Left cardiac atrium (tissue), 4 donors: ENCODE measurements at regions not wholly inside any gene's neighbourhood (a gene's known extent, or its start where the extent isn't known, plus 50 kb on each side); places are given as distances from the start of the nearest gene placed in this dataset.

Experiments used
- ATAC-seq, 2 donors: fragments of 200-7000 bp; cut with Tn5 transposase; one replicate each; pipeline ENCODE4 v1.9.1; 2020; ENCODE audit warnings: mild to moderate bottlenecking in 2 of 2, moderate library complexity in 2 of 2
- DNase-seq: peaks from one replicate; pipeline ENCODE4 v3.0.0-alpha.2; 2020
- intact Hi-C, 2 donors: fragments of 100-400 bp; cut with DNase I; formaldehyde crosslinking; loops; one replicate each; pipeline versions ENCODE4 v1.14.1 to v1.15.1; 2022 to 2023
- donor health status: DM: no; HTN: yes; CAD: no.
- donor health status: DM: no; HTN: yes; CAD: no; lungs with severe emphysema.
- donor health status: DM: yes; HTN: yes; CAD: no.
- donor health status: Dilated cardiomyopathy.

GRCh38 chr5:3348576-3349535, 246.8 kb upstream of the IRX1 start:
- intact Hi-C loops: no loop called here
- ATAC-seq: no peak
- no peak for DNase-seq

GRCh38 chr5:3347741-3348140, 247.9 kb upstream of the IRX1 start:
- intact Hi-C loops: no loop called here
- ATAC-seq (no peak), DNase-seq (no peak)

GRCh38 chr5:3346111-3346820, 249.4 kb upstream of the IRX1 start:
- intact Hi-C loops: no loop called here
- DNase-seq: no peak
- no peak for ATAC-seq

GRCh38 chr5:3345195-3345594, 250.4 kb upstream of the IRX1 start:
- no peak for ATAC-seq
- intact Hi-C loops: no loop called here
- no peak for DNase-seq

- intact Hi-C loops: no loop called here
- ATAC-seq (no peak), DNase-seq (no peak)
Measured at GRCh38 chr5:3344671-3345070, 251.0 kb upstream of the IRX1 start.

GRCh38 chr5:3343911-3344310, 251.7 kb upstream of the IRX1 start:
- ATAC-seq (no peak), DNase-seq (no peak)
- intact Hi-C loops: no loop called here

GRCh38 chr5:3343211-3343610, 252.4 kb upstream of the IRX1 start:
- intact Hi-C loops: no loop called here
- ATAC-seq (no peak), DNase-seq (no peak)

GRCh38 chr5:3342271-3343100, 253.1 kb upstream of the IRX1 start:
- ATAC-seq (no peak), DNase-seq (no peak)
- intact Hi-C loops: no loop called here

- no peak for ATAC-seq
- intact Hi-C loops: no loop called here
- DNase-seq: no peak
Measured at GRCh38 chr5:3341446-3342240, 254.0 kb upstream of the IRX1 start.

- no peak for DNase-seq
- intact Hi-C loops: no loop called here
- ATAC-seq: no peak
Measured at GRCh38 chr5:3340471-3340870, 255.2 kb upstream of the IRX1 start.

GRCh38 chr5:3339798-3340115, 255.9 kb upstream of the IRX1 start:
- no peak for DNase-seq
- no peak for ATAC-seq
- intact Hi-C loops: no loop called here

- no peak for ATAC-seq
- intact Hi-C loops: no loop called here
- no peak for DNase-seq
Measured at GRCh38 chr5:3339092-3339797, 256.4 kb upstream of the IRX1 start.

- ATAC-seq (no peak), DNase-seq (no peak)
- intact Hi-C loops: no loop called here
Measured at GRCh38 chr5:3337812-3338541, 257.7 kb upstream of the IRX1 start.

GRCh38 chr5:3336666-3337065, 259.0 kb upstream of the IRX1 start:
- DNase-seq (no peak), ATAC-seq (no peak)
- intact Hi-C loops: no loop called here

- DNase-seq (no peak), ATAC-seq (no peak)
- intact Hi-C loops: no loop called here
Measured at GRCh38 chr5:3335301-3335700, 260.3 kb upstream of the IRX1 start.

- intact Hi-C loops: no loop called here
- DNase-seq (no peak), ATAC-seq (no peak)
Measured at GRCh38 chr5:3333836-3334235, 261.8 kb upstream of the IRX1 start.

- intact Hi-C loops: no loop called here
- DNase-seq (no peak), ATAC-seq (no peak)
Measured at GRCh38 chr5:3333105-3333504, 262.5 kb upstream of the IRX1 start.

GRCh38 chr5:3331819-3332218, 263.8 kb upstream of the IRX1 start:
- intact Hi-C loops: no loop called here
- no peak for ATAC-seq
- no peak for DNase-seq
